IMR-90 (cell line): ENCODE measurements at regions not wholly inside any gene's neighbourhood (a gene's known extent, or its start where the extent isn't known, plus 50 kb on each side); places are given as distances from the start of the nearest gene placed in this dataset.

Experiments
- ATAC-seq: fragments of 200-7000 bp; cut with Tn5 transposase; 2 replicates; pipeline ENCODE4 v1.9.1; 2020; ENCODE audit warnings: low read depth, mild to moderate bottlenecking, moderate library complexity
- BruUV-seq: library from RNA; stranded (reverse); fragments of 400-500 nt; replicated peaks from 2 replicates; lab custom pipeline; 2021; lab: Mats Ljungman, UMichigan
- CTCF ChIA-PET: fragments of 300-600 bp; formaldehyde crosslinking; extraction: SDS; loops from one replicate; lab custom pipeline; 2021; ENCODE audit warnings: antibody characterized with exemption; lab: Yijun Ruan, JAX
- POLR2A ChIA-PET: fragments of 300-600 bp; sonication (Branson Sonifier 250); formaldehyde crosslinking; loops from one replicate; lab custom pipeline; 2022; ENCODE audit warnings: antibody characterized with exemption; ENCODE audit not compliant: unreplicated experiment; lab: Charles Lee
- DNase-seq: peaks from one replicate; pipeline ENCODE4 v3.0.0; 2013
- H2AFZ ChIP-seq: replicated peaks from 2 replicates; pipeline ENCODE3; 2013; ENCODE audit warnings: low read length, mild to moderate bottlenecking; ENCODE audit not compliant: poor library complexity
- H2AK5ac ChIP-seq: 2 replicates; pipeline ENCODE4 v1.6.1; 2013; ENCODE audit warnings: low read depth, low read length, inconsistent platforms
- H2AK9ac ChIP-seq: replicated peaks from 2 replicates; pipeline ENCODE3; 2013; ENCODE audit warnings: mild to moderate bottlenecking, low read depth, low read length, moderate library complexity; ENCODE audit not compliant: poor library complexity
- H2BK120ac ChIP-seq: 2 replicates; pipeline ENCODE4 v1.6.1; 2013; ENCODE audit warnings: low read depth, low read length, inconsistent platforms
- H2BK15ac ChIP-seq: 3 replicates; pipeline ENCODE4 v1.6.1; 2013; ENCODE audit warnings: low read depth, low read length, inconsistent platforms
- H2BK20ac ChIP-seq: 2 replicates; pipeline ENCODE4 v1.6.1; 2013; ENCODE audit warnings: low read depth, mild to moderate bottlenecking, inconsistent platforms, low read length, moderate library complexity
- H2BK5ac ChIP-seq: 2 replicates; pipeline ENCODE4 v1.6.1; 2013; ENCODE audit warnings: mild to moderate bottlenecking, low read depth, low read length, inconsistent platforms; ENCODE audit not compliant: poor library complexity, severe bottlenecking
- H3K14ac ChIP-seq: replicated peaks from 2 replicates; pipeline ENCODE4 v1.6.1; 2013; ENCODE audit warnings: low read depth, low read length, inconsistent platforms
- H3K18ac ChIP-seq: 2 replicates; pipeline ENCODE4 v1.6.1; 2013; ENCODE audit warnings: low read depth, low read length, control low read depth
- H3K23ac ChIP-seq: 2 replicates; pipeline ENCODE4 v1.6.1; 2013; ENCODE audit warnings: low read depth, low read length, inconsistent platforms
- H3K27ac ChIP-seq: 2 replicates; pipeline ENCODE4 v1.5.1; 2013; ENCODE audit warnings: mild to moderate bottlenecking, control low read depth, low read length; ENCODE audit not compliant: insufficient read depth
- H3K27me3 ChIP-seq: 2 replicates; pipeline ENCODE4 v1.6.1; 2013; ENCODE audit warnings: low read length; ENCODE audit not compliant: control insufficient read depth, insufficient read depth
- H3K36me3 ChIP-seq: 2 replicates; pipeline ENCODE4 v1.6.1; 2013; ENCODE audit warnings: low read length, mixed read lengths; ENCODE audit not compliant: control insufficient read depth, insufficient read depth
- H3K4ac ChIP-seq: 2 replicates; pipeline ENCODE4 v1.6.1; 2013; ENCODE audit warnings: low read depth, low read length, inconsistent platforms
- H3K4me1 ChIP-seq: 2 replicates; pipeline ENCODE4 v1.6.1; 2013; ENCODE audit warnings: low read length, mixed read lengths; ENCODE audit not compliant: control insufficient read depth, insufficient read depth
- H3K4me2 ChIP-seq: 2 replicates; pipeline ENCODE4 v1.6.1; 2013; ENCODE audit warnings: low read depth, mild to moderate bottlenecking, control low read depth, low read length, moderate library complexity
- H3K4me3 ChIP-seq: 2 replicates; pipeline ENCODE4 v1.5.1; 2013; ENCODE audit warnings: low read depth, mild to moderate bottlenecking, control low read depth, low read length, moderate library complexity; ENCODE audit not compliant: insufficient read depth
- H3K56ac ChIP-seq: 2 replicates; pipeline ENCODE4 v1.6.1; 2013; ENCODE audit warnings: low read length, inconsistent platforms; ENCODE audit not compliant: insufficient read depth; ENCODE audit errors: extremely low read depth
- H3K79me1 ChIP-seq, 2 experiments: 2 replicates each; pipeline ENCODE4 v1.6.1; 2013; ENCODE audit warnings: low read length in 2 of 2, inconsistent platforms in 1 of 2, low read depth in 1 of 2
- H3K9ac ChIP-seq: 2 replicates; pipeline ENCODE4 v1.6.1; 2013; ENCODE audit warnings: low read depth, low read length, control low read depth
- H3K9me1 ChIP-seq: 2 replicates; pipeline ENCODE4 v1.6.1; 2013; ENCODE audit warnings: low read length, inconsistent platforms; ENCODE audit not compliant: insufficient read depth
- H3K9me3 ChIP-seq: 2 replicates; pipeline ENCODE4 v1.6.1; 2013; ENCODE audit warnings: low read length; ENCODE audit not compliant: control insufficient read depth, insufficient read depth
- H4K20me1 ChIP-seq: 2 replicates; pipeline ENCODE4 v1.6.1; 2013; ENCODE audit warnings: low read length, inconsistent platforms; ENCODE audit not compliant: insufficient read depth
- H4K5ac ChIP-seq: 2 replicates; pipeline ENCODE4 v1.6.1; 2013; ENCODE audit warnings: mild to moderate bottlenecking, low read depth, low read length, control low read depth
- H4K8ac ChIP-seq, 2 experiments: 2 replicates each; pipeline ENCODE4 v1.6.1; 2013; ENCODE audit warnings: low read depth in 2 of 2, low read length in 2 of 2, control low read depth in 1 of 2, inconsistent platforms in 1 of 2
- H4K91ac ChIP-seq: 2 replicates; pipeline ENCODE4 v1.6.1; 2013; ENCODE audit warnings: low read depth, low read length, inconsistent platforms; ENCODE audit not compliant: insufficient read depth
- BHLHE40 ChIP-seq: fragments of 150-350 bp; IDR thresholded peaks from 2 replicates; pipeline ENCODE4 v1.6.1; 2016; ENCODE audit warnings: mild to moderate bottlenecking, low read depth, low read length
- CEBPB ChIP-seq: IDR thresholded peaks from 2 replicates; pipeline ENCODE4 v1.6.1; 2012; ENCODE audit warnings: low read depth, low read length, improper control_type of control experiment
- CTCF ChIP-seq: conservative IDR thresholded peaks from 2 replicates; pipeline ENCODE4 v1.5.1; 2012; ENCODE audit warnings: mild to moderate bottlenecking, low read depth, low read length, improper control_type of control experiment
- ELK1 ChIP-seq: fragments of 150-350 bp; IDR thresholded peaks from 2 replicates; pipeline ENCODE4 v1.6.1; 2016; ENCODE audit warnings: low read depth, mild to moderate bottlenecking, low read length, moderate library complexity, borderline replicate concordance
- FOS ChIP-seq: fragments of 150-350 bp; IDR thresholded peaks from 2 replicates; pipeline ENCODE4 v1.6.1; 2016; ENCODE audit warnings: low read depth, low read length
- MAFK ChIP-seq: IDR thresholded peaks from 2 replicates; pipeline ENCODE4 v1.6.1; 2012; ENCODE audit warnings: low read depth, low read length, improper control_type of control experiment
- MAZ ChIP-seq: IDR thresholded peaks from 2 replicates; pipeline ENCODE4 v1.6.1; 2012; ENCODE audit warnings: low read depth, mild to moderate bottlenecking, low read length, improper control_type of control experiment, moderate library complexity, borderline replicate concordance
- MXI1 ChIP-seq: IDR thresholded peaks from 2 replicates; pipeline ENCODE4 v1.6.1; 2012; ENCODE audit warnings: low read depth, mild to moderate bottlenecking, low read length, moderate library complexity, borderline replicate concordance
- NFE2L2 ChIP-seq: fragments of 150-350 bp; IDR thresholded peaks from 2 replicates; pipeline ENCODE4 v1.6.1; 2016; ENCODE audit warnings: low read depth, mild to moderate bottlenecking, low read length
- RAD21 ChIP-seq: IDR thresholded peaks from 2 replicates; pipeline ENCODE4 v1.6.1; 2012; ENCODE audit warnings: low read length, improper control_type of control experiment
- RCOR1 ChIP-seq: IDR thresholded peaks from 2 replicates; pipeline ENCODE4 v1.6.1; 2012; ENCODE audit warnings: mild to moderate bottlenecking, low read length, improper control_type of control experiment; ENCODE audit not compliant: insufficient replicate concordance
- SMC3 ChIP-seq: fragments of 150-350 bp; IDR thresholded peaks from 2 replicates; pipeline ENCODE4 v1.6.1; 2016; ENCODE audit warnings: low read depth, mild to moderate bottlenecking, antibody characterized with exemption, low read length, moderate library complexity
- USF2 ChIP-seq: fragments of 150-350 bp; IDR thresholded peaks from 2 replicates; pipeline ENCODE4 v1.6.1; 2017; ENCODE audit warnings: mild to moderate bottlenecking, antibody characterized with exemption, low read length, low read depth
- WGBS, 2 experiments: methylation state at CpG; one replicate each; pipeline versions ENCODE4 v1.1.5 to v1.1.7; 2013; ENCODE audit warnings: missing lambda C conversion rate in 2 of 2; ENCODE audit not compliant: insufficient read length in 1 of 2; ENCODE audit errors: extremely low coverage in 2 of 2; 5-methylcytosine and 5-hydroxymethylcytosine counted together
- dilution Hi-C: fragments of 300-500 bp; cut with HindIII; formaldehyde crosslinking; loops from one replicate; pipeline ENCODE4 v1.14.3; 2018; ENCODE audit warnings: low sequenced_read_pairs; ENCODE audit not compliant: unreplicated experiment
- in situ Hi-C: fragments of 300-500 bp; cut with MboI; formaldehyde crosslinking; loops from 3 replicates; pipeline ENCODE4 v1.14.3; 2019; ENCODE audit warnings: low sequenced_read_pairs, inconsistent platforms, mixed read lengths
- intact Hi-C: fragments of 100-400 bp; cut with micrococcal nuclease; formaldehyde crosslinking; loops from 2 replicates; pipeline ENCODE4 v1.10.0; 2022

GRCh38 chr20:19823971-19824370 lies 65.9 kb downstream of the RIN2 start:
- H3K36me3 ChIP-seq = peaks cover 7% of the 10 kb centered on the region; the same call in 1 of the 2 replicates
- H3K9me3 ChIP-seq = peaks cover 2% of the 10 kb centered on the region; the same call in 1 of the 2 replicates
- no peak overlapping the region for H3K9ac ChIP-seq
- H3K4me2 ChIP-seq = no peak overlapping the region
- peak overlapping the region; percentile 57; the same call in 1 of the 2 replicates for H3K14ac ChIP-seq
- no peak overlapping the region for H3K27ac ChIP-seq
- peak overlapping the region; percentile 89 for H3K4ac ChIP-seq
- peak overlapping the region; percentile 9; the same call in 1 of the 2 replicates for H3K18ac ChIP-seq
- peak overlapping the region; percentile 83 for H2BK120ac ChIP-seq
- no peak overlapping the region for H4K5ac ChIP-seq
- ChIA-PET POLR2A (no interaction called here), CTCF (no interaction called here)
- TF ChIP-seq ELK1 (no peak), SMC3 (no peak), USF2 (no peak), NFE2L2 (no peak), RAD21 (no peak), MAFK (no peak), FOS (no peak), BHLHE40 (no peak), CTCF (no peak), MXI1 (no peak), RCOR1 (no peak), CEBPB (no peak), MAZ (no peak)
- H2AK5ac ChIP-seq = peak overlapping the region; percentile 81
- H3K23ac ChIP-seq = no peak overlapping the region
- H3K9me1 ChIP-seq = peaks cover 25% of the 10 kb centered on the region
- BruUV-seq = no TSS peak
- dilution Hi-C loops (no loop called here), in situ Hi-C loops (no loop called here), intact Hi-C loops (no loop called here)
- peak overlapping the region; percentile 79 for H4K91ac ChIP-seq
- peaks cover 9% of the 10 kb centered on the region for H3K4me1 ChIP-seq
- peak overlapping the region in 1 of 2 experiments; percentile 60; a peak in 3 of 4 replicates for H4K8ac ChIP-seq
- 100% methylated on average over 3 of the region's 10 CpGs; no CpG with 5 or more reads in 1 of the 2 experiments for WGBS, 2 experiments
- ATAC-seq = no peak
- no peak overlapping the region for H3K56ac ChIP-seq
- no peak overlapping the region for H2AFZ ChIP-seq
- H2BK15ac ChIP-seq = peak overlapping the region; percentile 52; the same call in 2 of the 3 replicates
- no peak for DNase-seq
- no peak overlapping the region for H3K4me3 ChIP-seq
- H2AK9ac ChIP-seq = no peak overlapping the region
- H3K27me3 ChIP-seq = no peaks in the 10 kb centered on the region
- no peaks in the 10 kb centered on the region for H4K20me1 ChIP-seq
- peak overlapping the region; percentile 69 for H2BK20ac ChIP-seq
- peaks cover 5 to 59% of the 10 kb centered on the region in 2 experiments for H3K79me1 ChIP-seq
- peak overlapping the region; percentile 40 for H2BK5ac ChIP-seq
